GM21723 (cell line): ENCODE measurements at regions not wholly inside any gene's neighbourhood (a gene's known extent, or its start where the extent isn't known, plus 50 kb on each side); places are given as distances from the start of the nearest gene placed in this dataset.

Experiments used
- ATAC-seq: cut with Tn5 transposase; IDR thresholded peaks from one replicate; pipeline ENCODE4 v1.9.1; 2021; ENCODE audit warnings: mild to moderate bottlenecking, moderate library complexity; ENCODE audit not compliant: unreplicated experiment

- ATAC-seq = no peak
Observed at GRCh38 chr6:66403966-66404365, 696.9 kb upstream of the EYS start.

GRCh38 chr6:66402873-66403272 is 695.8 kb upstream of the EYS start:
- no peak for ATAC-seq

- no peak for ATAC-seq
Observed at GRCh38 chr6:66396549-66396948, 689.5 kb upstream of the EYS start.

DNA sequence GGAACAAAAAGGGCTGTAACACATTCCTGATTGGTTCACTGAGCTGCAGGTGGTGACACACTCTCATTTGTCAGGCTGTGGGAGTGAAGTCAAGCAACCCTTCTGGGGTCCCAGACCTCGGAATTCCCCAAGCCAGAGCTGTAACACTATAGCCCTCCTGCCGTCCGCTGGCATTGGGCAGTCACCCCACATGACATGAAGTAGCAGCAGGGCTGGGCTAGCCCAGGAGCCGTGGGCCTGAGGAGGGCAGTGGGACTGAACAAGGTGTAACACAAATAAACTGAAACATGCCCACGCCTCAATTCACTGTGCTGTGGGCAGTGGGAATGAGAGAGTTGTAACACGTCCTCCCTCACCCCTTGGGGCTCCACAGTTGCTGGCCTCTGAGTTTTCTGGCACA is 689.1 kb upstream of the EYS start:
- no peak for ATAC-seq

GRCh38 chr6:66390393-66390792 is 683.4 kb upstream of the EYS start:
- no peak for ATAC-seq

- no peak for ATAC-seq
Observed at GRCh38 chr6:66376001-66376400, 669.0 kb upstream of the EYS start.

DNA sequence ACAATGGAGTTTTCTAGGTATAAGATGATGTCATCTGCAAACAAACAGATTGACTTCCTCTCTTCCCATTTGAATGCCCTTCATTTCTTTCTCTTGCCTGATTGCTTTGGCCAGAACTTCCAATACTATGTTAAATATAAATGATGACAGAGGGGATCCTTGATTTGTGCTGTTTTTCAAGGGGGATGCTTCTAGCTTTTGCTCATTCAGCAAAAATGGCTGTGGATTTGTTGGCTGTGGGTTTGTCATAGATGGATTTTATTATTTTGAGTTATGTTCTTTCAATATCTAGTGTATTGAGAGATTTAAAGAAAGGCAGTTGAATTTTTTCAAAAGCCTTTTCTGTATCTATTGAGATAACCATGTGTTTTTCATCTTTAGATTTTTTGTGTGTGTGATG is 662.4 kb upstream of the EYS start:
- ATAC-seq = no peak

- no peak for ATAC-seq
Observed at GRCh38 chr6:66362888-66363287, 655.9 kb upstream of the EYS start.

DNA sequence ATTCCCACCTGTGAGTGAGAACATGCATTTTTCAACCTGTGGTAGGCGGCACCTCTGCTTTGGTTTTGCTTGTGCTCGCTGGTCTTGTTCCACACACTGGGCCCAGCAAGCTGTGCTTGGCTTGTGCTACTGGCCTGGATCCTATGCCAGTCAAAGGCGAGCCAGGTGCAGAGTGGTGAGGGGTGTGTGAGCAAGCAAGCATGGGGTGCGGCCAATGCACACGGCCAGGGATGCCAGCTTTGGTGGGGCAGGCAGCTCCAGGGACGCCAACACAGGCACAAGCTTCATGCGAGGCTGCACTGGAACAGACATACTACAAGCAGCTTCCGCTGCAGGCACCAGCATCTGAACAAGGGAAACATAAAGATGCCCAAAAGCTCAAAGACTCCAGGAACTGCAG is 654.9 kb upstream of the EYS start:
- no peak for ATAC-seq

DNA sequence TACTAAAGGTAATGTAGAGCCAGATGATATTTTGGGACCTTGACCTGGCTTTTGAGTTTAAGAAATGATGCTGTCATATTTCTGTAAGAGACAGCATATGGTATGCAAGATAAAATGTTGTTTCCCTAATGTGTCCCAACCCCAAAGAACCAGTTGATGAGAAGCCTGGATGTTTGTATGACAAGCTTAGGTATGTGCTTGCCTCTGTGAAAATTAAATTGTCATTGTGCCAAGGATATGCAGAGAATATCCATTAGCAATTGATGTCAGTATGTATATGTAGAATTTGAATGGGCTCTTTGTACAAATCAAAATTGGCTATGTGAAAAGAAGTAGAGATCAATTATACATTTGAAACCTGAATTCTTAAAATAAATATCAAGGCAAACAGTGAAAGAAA is 650.8 kb upstream of the EYS start:
- no peak for ATAC-seq

DNA sequence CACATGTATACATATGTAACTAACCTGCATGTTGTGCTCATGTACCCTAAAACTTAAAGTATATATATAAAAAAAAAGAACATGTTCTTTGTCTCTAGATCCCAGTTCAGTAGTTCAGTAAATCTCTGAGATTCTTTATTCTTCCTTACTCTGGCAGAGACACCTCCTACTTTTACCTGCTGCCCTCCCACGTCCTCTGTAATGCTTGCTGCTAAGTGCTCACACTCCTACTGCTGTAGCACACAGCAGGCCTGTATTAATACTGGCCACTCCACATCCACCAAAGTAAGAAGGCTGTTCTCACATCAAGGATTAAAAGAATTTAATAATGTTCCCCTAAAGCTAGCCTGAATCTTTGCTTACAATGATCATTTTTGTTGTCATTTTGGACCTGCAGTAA is 648.4 kb upstream of the EYS start:
- no peak for ATAC-seq

- no peak for ATAC-seq
Observed at GRCh38 chr6:66344796-66345195, 637.8 kb upstream of the EYS start.

DNA sequence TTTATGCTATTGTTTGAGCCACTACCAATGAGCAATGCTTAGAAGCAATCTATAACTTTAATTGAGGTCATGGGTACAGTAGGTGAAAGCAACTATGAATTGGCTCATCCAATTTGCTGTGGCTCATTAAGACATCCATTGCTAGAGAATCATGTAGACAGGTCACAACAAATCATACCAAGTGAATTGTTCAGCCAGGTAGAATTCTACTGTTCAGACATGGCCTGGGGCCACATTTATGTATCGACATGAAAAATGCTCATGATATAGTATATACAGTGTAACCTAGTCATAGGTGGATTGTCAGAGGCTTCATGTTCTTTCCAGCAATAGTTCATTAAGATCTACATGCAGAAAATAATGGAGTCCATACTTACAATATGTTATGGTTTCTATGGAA is 633.7 kb upstream of the EYS start:
- ATAC-seq = no peak

DNA sequence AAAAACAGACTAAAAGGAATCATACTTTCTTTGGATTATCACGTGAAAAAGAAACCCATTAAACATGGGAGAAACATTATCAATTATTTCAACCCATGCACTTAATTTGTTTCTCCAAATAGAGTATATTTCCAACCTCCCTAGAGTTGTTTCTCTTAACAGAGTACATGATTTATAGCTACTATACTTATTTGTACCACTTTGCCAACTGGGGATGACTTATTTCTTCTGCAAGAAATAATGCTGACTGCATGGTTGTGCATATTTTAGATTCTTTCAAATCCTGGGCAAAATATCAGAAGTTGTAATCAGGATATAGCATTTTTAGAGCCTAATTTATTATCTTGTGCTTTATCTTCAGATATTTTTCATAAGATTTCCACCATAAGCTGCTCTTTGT is 629.1 kb upstream of the EYS start:
- ATAC-seq = no peak

DNA sequence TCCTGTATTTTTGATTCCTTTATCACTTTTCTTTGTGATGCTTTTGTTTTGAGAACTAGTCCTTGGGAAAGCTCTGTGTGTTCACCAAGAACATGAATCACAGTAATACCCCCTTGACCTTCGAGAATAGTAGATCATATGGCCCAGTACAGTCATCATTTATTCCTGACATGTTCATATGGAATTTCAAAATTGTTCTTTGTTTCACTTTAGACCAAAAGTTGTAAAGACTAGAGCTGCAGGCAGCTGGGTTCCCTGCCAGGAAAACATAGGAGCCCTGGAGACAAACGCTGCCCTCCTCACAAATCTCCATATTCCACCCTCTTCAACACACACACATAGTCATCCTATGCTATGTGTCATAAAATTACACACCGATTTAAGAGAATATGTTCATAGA is 621.2 kb upstream of the EYS start:
- no peak for ATAC-seq

GRCh38 chr6:66326228-66326627 is 619.2 kb upstream of the EYS start:
- ATAC-seq = no peak

DNA sequence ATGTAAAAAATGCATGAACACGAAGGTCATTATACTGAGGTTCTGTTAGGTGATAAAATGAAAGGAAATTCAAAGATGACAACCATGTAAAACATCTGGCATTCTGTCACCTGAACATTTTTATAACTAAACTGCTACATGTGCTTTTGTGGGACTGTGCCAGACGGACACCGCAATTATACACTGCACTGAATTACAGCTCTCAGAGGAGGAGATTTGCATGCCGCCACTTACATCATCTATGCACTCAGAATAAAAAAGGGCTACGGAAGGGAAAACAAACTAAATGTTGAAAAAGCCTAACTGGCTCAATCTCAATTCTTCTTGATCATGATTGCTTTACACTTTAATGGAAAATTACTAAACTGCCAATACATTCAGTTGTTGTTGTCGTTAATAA is 614.0 kb upstream of the EYS start:
- no peak for ATAC-seq

GRCh38 chr6:66307490-66307889 is 600.5 kb upstream of the EYS start:
- ATAC-seq = no peak

- ATAC-seq = no peak
Observed at GRCh38 chr6:66291905-66292304, 584.9 kb upstream of the EYS start.

- ATAC-seq = no peak
Observed at GRCh38 chr6:66289889-66290288, 582.9 kb upstream of the EYS start.

- no peak for ATAC-seq
Observed at GRCh38 chr6:66278115-66278514, 571.1 kb upstream of the EYS start.

DNA sequence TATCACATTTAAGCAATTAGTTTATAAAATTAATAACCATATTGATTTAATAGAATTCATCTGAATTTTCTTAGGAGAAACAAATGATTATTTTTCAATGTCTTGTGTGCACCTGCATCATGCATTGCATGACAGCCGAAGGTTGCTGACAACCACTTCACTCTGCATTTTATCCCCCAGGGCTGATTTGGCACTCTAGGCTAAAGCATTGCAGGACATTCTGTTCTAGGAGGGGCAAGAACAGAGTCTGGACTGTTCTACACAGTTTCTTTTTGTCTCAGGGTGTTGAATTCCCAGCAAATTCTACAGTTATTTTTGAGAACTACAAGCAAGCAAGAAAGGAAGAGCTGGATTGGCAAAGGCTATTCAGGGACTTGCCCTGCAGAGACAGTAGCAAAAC is 570.4 kb upstream of the EYS start:
- no peak for ATAC-seq

DNA sequence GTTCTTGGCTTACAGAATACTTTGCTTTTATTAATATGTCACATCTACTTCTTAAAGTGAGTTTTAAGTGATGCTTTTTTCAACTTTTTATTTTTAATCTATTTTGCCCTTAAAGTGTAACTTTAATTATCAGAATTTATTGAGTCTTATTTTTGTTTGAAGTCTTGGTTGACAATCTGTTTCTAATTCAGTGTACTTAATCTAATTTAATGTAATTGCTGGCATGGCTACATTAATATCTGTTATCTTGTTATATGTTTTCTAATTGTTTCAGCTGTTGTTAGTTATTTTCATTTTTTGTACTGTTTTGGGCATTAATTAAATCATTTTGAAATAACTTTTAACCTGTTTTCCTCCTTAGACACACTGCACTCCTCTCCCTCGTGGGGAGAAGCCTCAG is 558.7 kb upstream of the EYS start:
- ATAC-seq = no peak

DNA sequence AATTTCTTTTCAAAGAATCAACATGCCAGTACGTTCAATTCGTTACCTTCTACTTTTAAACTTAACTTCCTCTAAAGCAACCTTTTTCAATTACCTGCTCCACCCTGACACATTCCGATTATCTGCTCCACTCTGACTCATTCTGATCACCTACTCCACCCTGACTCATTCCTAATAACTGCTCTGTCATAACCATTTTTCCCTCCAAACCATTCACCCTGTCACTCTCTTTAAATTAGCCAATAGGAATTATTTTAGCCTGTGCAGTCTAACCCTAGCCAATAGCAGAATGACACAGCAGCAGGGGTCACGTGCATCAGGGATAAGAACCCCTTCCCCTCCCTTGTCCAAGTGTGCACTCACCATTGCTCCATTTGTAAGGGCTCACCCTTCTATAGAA is 557.4 kb upstream of the EYS start:
- ATAC-seq = no peak
